ENCODE measurements at regions not wholly inside any gene's neighbourhood (a gene's known extent, or its start where the extent isn't known, plus 50 kb on each side); places are given as distances from the start of the nearest gene placed in this dataset.
"Not testable (repeated sequence)": the region's sequence is repeated elsewhere in the genome, so short reads cannot be mapped to it uniquely, and the experiment has no call there.

- no peak for FAIRE-seq
Measured at GRCh38 chrX:113470166-113470565, 629.5 kb upstream of the AMOT start.

GRCh38 chrX:113457719-113458118 is 617.1 kb upstream of the AMOT start:
- no peak for FAIRE-seq

GRCh38 chrX:113455582-113455981 is 615.0 kb upstream of the AMOT start:
- FAIRE-seq = no peak

- FAIRE-seq = no peak
Measured at GRCh38 chrX:113429011-113429410, 588.4 kb upstream of the AMOT start.

- FAIRE-seq = no peak
Measured at GRCh38 chrX:113422323-113422722, 581.7 kb upstream of the AMOT start.

GRCh38 chrX:113421432-113421831 is 580.8 kb upstream of the AMOT start:
- no peak for FAIRE-seq

- no peak for FAIRE-seq
Measured at GRCh38 chrX:113412106-113412505, 571.5 kb upstream of the AMOT start.

- FAIRE-seq = no peak
Measured at GRCh38 chrX:113408843-113409242, 568.2 kb upstream of the AMOT start.

GRCh38 chrX:113400193-113400704 is 559.6 kb upstream of the AMOT start:
- no peak for FAIRE-seq

- no peak for FAIRE-seq
Measured at GRCh38 chrX:113399506-113400192, 559.0 kb upstream of the AMOT start.

- no peak for FAIRE-seq
Measured at GRCh38 chrX:113392355-113392754, 551.7 kb upstream of the AMOT start.

GRCh38 chrX:113391875-113392274 is 551.2 kb upstream of the AMOT start:
- FAIRE-seq = no peak

- no peak for FAIRE-seq
Measured at GRCh38 chrX:113390531-113390930, 549.9 kb upstream of the AMOT start.

- FAIRE-seq = no peak
Measured at GRCh38 chrX:113389846-113390245, 549.2 kb upstream of the AMOT start.

- FAIRE-seq = no peak
Measured at GRCh38 chrX:113384628-113385027, 544.0 kb upstream of the AMOT start.

- not testable (repeated sequence) for FAIRE-seq
Measured at GRCh38 chrX:113373421-113373820, 532.8 kb upstream of the AMOT start.

- no peak for FAIRE-seq
Measured at GRCh38 chrX:113370006-113370405, 529.4 kb upstream of the AMOT start.

GRCh38 chrX:113369056-113369455 is 528.4 kb upstream of the AMOT start:
- no peak for FAIRE-seq

- FAIRE-seq = no peak
Measured at GRCh38 chrX:113353134-113353533, 512.5 kb upstream of the AMOT start.

- FAIRE-seq = no peak
Measured at GRCh38 chrX:113330416-113330815, 489.8 kb upstream of the AMOT start.

GRCh38 chrX:113315927-113316326 is 475.3 kb upstream of the AMOT start:
- no peak for FAIRE-seq

GRCh38 chrX:113305496-113305895 is 464.9 kb upstream of the AMOT start:
- no peak for FAIRE-seq

GRCh38 chrX:113300580-113300979 is 459.9 kb upstream of the AMOT start:
- FAIRE-seq = no peak

- no peak for FAIRE-seq
Measured at GRCh38 chrX:113297437-113297836, 456.8 kb upstream of the AMOT start.

GRCh38 chrX:113289503-113289902 is 448.9 kb upstream of the AMOT start:
- FAIRE-seq = no peak

All from TTC549 (cell line).